Skeletal muscle tissue (tissue), 3 donors: ENCODE measurements at regions not wholly inside any gene's neighbourhood (a gene's known extent, or its start where the extent isn't known, plus 50 kb on each side); places are given as distances from the start of the nearest gene placed in this dataset.
A peak's percentile ranks its signal among the peaks of the same experiment; 100 is the strongest.

Experiments
- H3K27ac ChIP-seq: one replicate; pipeline ENCODE4 v1.7.0; 2013; ENCODE audit warnings: mild to moderate bottlenecking, low read depth, low read length, inconsistent platforms
- H3K27me3 ChIP-seq, 3 donors: one replicate each; pipeline ENCODE4 v1.7.0; 2013; ENCODE audit warnings: low read length in 3 of 3; ENCODE audit not compliant: control insufficient read depth in 3 of 3, insufficient read depth in 3 of 3
- H3K36me3 ChIP-seq, 3 donors: one replicate each; pipeline ENCODE4 v1.7.0; 2013; ENCODE audit warnings: low read length in 3 of 3; ENCODE audit not compliant: control insufficient read depth in 3 of 3, insufficient read depth in 3 of 3
- H3K4me1 ChIP-seq, 3 donors: one replicate each; pipeline ENCODE4 v1.7.0; 2013; ENCODE audit warnings: low read length in 3 of 3, mild to moderate bottlenecking in 3 of 3; ENCODE audit not compliant: control insufficient read depth in 3 of 3, insufficient read depth in 3 of 3
- H3K4me3 ChIP-seq, 3 donors: one replicate each; pipeline ENCODE4 v1.7.0; 2013; ENCODE audit warnings: low read length in 3 of 3
- H3K9ac ChIP-seq, 3 donors: one replicate each; pipeline ENCODE4 v1.7.0; 2013; ENCODE audit warnings: low read length in 3 of 3, mild to moderate bottlenecking in 3 of 3, moderate library complexity in 2 of 3, low read depth in 1 of 3
- H3K9me3 ChIP-seq, 3 donors: one replicate each; pipeline ENCODE4 v1.7.0; 2013; ENCODE audit warnings: low read length in 3 of 3; ENCODE audit not compliant: control insufficient read depth in 3 of 3
- donor health status: Osteomylitis.

GRCh38 chr13:26946684-26947343, 186.2 kb upstream of the GPR12 start:
- no peak overlapping the region for H3K9ac ChIP-seq
- H3K27ac ChIP-seq = no peak overlapping the region
- no peak overlapping the region for H3K4me3 ChIP-seq
- H3K36me3 ChIP-seq = no peaks in the 10 kb centered on the region
- H3K27me3 ChIP-seq = peaks cover 0 to 4% (median 3%) of the 10 kb centered on the region in 3 donors
- no peaks in the 10 kb centered on the region for H3K9me3 ChIP-seq
- no peaks in the 10 kb centered on the region for H3K4me1 ChIP-seq

- Histone ChIP-seq H3K27ac (no peak overlapping the region), H3K9ac (no peak overlapping the region), H3K36me3 (no peaks in the 10 kb centered on the region), H3K27me3 (peaks cover 0 to 5% (median 0%) of the 10 kb centered on the region in 3 donors), H3K9me3 (no peaks in the 10 kb centered on the region), H3K4me1 (no peaks in the 10 kb centered on the region), H3K4me3 (no peak overlapping the region)
Measured at GRCh38 chr13:26943748-26944147, 183.2 kb upstream of the GPR12 start.

GRCh38 chr13:26942184-26942583, 181.6 kb upstream of the GPR12 start:
- peaks cover 0 to 3% (median 0%) of the 10 kb centered on the region in 3 donors for H3K27me3 ChIP-seq
- H3K27ac ChIP-seq = no peak overlapping the region
- no peak overlapping the region for H3K4me3 ChIP-seq
- no peaks in the 10 kb centered on the region for H3K4me1 ChIP-seq
- H3K9ac ChIP-seq = no peak overlapping the region
- H3K9me3 ChIP-seq = no peaks in the 10 kb centered on the region
- no peaks in the 10 kb centered on the region for H3K36me3 ChIP-seq

- Histone ChIP-seq H3K27ac (no peak overlapping the region), H3K9ac (no peak overlapping the region), H3K4me1 (no peaks in the 10 kb centered on the region), H3K36me3 (no peaks in the 10 kb centered on the region), H3K9me3 (no peaks in the 10 kb centered on the region), H3K27me3 (peaks cover 0 to 3% (median 0%) of the 10 kb centered on the region in 3 donors), H3K4me3 (no peak overlapping the region)
Measured at GRCh38 chr13:26941345-26942174, 181.0 kb upstream of the GPR12 start.

GRCh38 chr13:26934096-26934495, 173.5 kb upstream of the GPR12 start:
- peaks cover 0 to 3% (median 2%) of the 10 kb centered on the region in 3 donors for H3K27me3 ChIP-seq
- H3K4me1 ChIP-seq = no peaks in the 10 kb centered on the region
- H3K9me3 ChIP-seq = no peaks in the 10 kb centered on the region
- no peak overlapping the region for H3K27ac ChIP-seq
- H3K9ac ChIP-seq = no peak overlapping the region
- H3K36me3 ChIP-seq = no peaks in the 10 kb centered on the region
- H3K4me3 ChIP-seq = no peak overlapping the region

GRCh38 chr13:26932465-26932864, 171.9 kb upstream of the GPR12 start:
- Histone ChIP-seq H3K36me3 (no peaks in the 10 kb centered on the region), H3K4me3 (no peak overlapping the region), H3K9me3 (no peaks in the 10 kb centered on the region)

GRCh38 chr13:26929971-26930730, 169.6 kb upstream of the GPR12 start:
- no peaks in the 10 kb centered on the region for H3K36me3 ChIP-seq
- peak overlapping the region in 1 of 3 donors; percentile 23 for H3K4me3 ChIP-seq
- H3K27me3 ChIP-seq = peaks cover 0 to 7% (median 7%) of the 10 kb centered on the region in 3 donors
- no peak overlapping the region for H3K9ac ChIP-seq
- no peaks in the 10 kb centered on the region for H3K4me1 ChIP-seq
- no peaks in the 10 kb centered on the region for H3K9me3 ChIP-seq
- H3K27ac ChIP-seq = no peak overlapping the region

More at GRCh38 chr13:26932465-26932864, 171.9 kb upstream of the GPR12 start:
- Histone ChIP-seq H3K4me1 (no peaks in the 10 kb centered on the region), H3K9ac (no peak overlapping the region), H3K27me3 (peaks cover 0 to 3% (median 2%) of the 10 kb centered on the region in 3 donors), H3K27ac (no peak overlapping the region)

- H3K36me3 ChIP-seq = no peaks in the 10 kb centered on the region
Measured at GRCh38 chr13:26927511-26927910, 166.9 kb upstream of the GPR12 start.

GRCh38 chr13:26926371-26926770, 165.8 kb upstream of the GPR12 start:
- Histone ChIP-seq H3K4me3 (no peak overlapping the region), H3K36me3 (no peaks in the 10 kb centered on the region), H3K9me3 (no peaks in the 10 kb centered on the region), H3K9ac (no peak overlapping the region), H3K27ac (no peak overlapping the region), H3K27me3 (peaks cover 10 to 18% (median 16%) of the 10 kb centered on the region in 3 donors), H3K4me1 (peaks cover 0 to 2% (median 0%) of the 10 kb centered on the region in 3 donors)

More at GRCh38 chr13:26927511-26927910, 166.9 kb upstream of the GPR12 start:
- no peak overlapping the region for H3K4me3 ChIP-seq
- H3K9me3 ChIP-seq = no peaks in the 10 kb centered on the region
- H3K27ac ChIP-seq = no peak overlapping the region
- no peak overlapping the region for H3K9ac ChIP-seq
- peaks cover 0 to 2% (median 0%) of the 10 kb centered on the region in 3 donors for H3K4me1 ChIP-seq
- H3K27me3 ChIP-seq = peaks cover 2 to 12% (median 9%) of the 10 kb centered on the region in 3 donors
